Hepatocyte (in vitro differentiated cells): ENCODE measurements at regions not wholly inside any gene's neighbourhood (a gene's known extent, or its start where the extent isn't known, plus 50 kb on each side); places are given as distances from the start of the nearest gene placed in this dataset.

ENCODE experiments used
- DNase-seq: peaks from one replicate; pipeline ENCODE4 v3.0.0-alpha.2; 2016; ENCODE audit warnings: low spot score
- H2AFZ ChIP-seq: fragments of 200-600 bp; sonication (generic); 2 replicates; pipeline ENCODE4 v1.6.0; 2016; ENCODE audit warnings: antibody characterized with exemption, mild to moderate bottlenecking
- H3K27ac ChIP-seq: fragments of 200-600 bp; sonication (generic); 2 replicates; pipeline ENCODE4 v1.5.1; 2016; ENCODE audit warnings: mild to moderate bottlenecking
- H3K27me3 ChIP-seq: fragments of 200-600 bp; sonication (generic); 2 replicates; pipeline ENCODE4 v1.6.1; 2016
- H3K36me3 ChIP-seq: fragments of 200-600 bp; sonication (generic); replicated peaks from 2 replicates; pipeline ENCODE4 v1.5.1; 2016; ENCODE audit warnings: low read depth; ENCODE audit not compliant: insufficient read depth
- H3K4me1 ChIP-seq: fragments of 200-600 bp; sonication (generic); 2 replicates; pipeline ENCODE4 v1.5.1; 2016; ENCODE audit warnings: mild to moderate bottlenecking, moderate library complexity; ENCODE audit not compliant: insufficient read depth
- H3K4me2 ChIP-seq: fragments of 200-600 bp; sonication (generic); 2 replicates; pipeline ENCODE4 v1.6.0; 2016
- H3K4me3 ChIP-seq: fragments of 200-600 bp; sonication (generic); 2 replicates; pipeline ENCODE4 v1.5.1; 2016; ENCODE audit warnings: mild to moderate bottlenecking
- H3K79me2 ChIP-seq: fragments of 200-600 bp; sonication (generic); 2 replicates; pipeline ENCODE4 v1.6.0; 2017; ENCODE audit warnings: mild to moderate bottlenecking
- H3K9me2 ChIP-seq: fragments of 200-600 bp; sonication (generic); replicated peaks from 2 replicates; pipeline ENCODE4 v1.6.0; 2017; ENCODE audit warnings: mild to moderate bottlenecking; ENCODE audit not compliant: insufficient read depth
- H3K9me3 ChIP-seq: fragments of 200-600 bp; sonication (generic); 2 replicates; pipeline ENCODE4 v1.5.1; 2016; ENCODE audit warnings: low read depth, mild to moderate bottlenecking
- H4K20me1 ChIP-seq: fragments of 200-600 bp; sonication (generic); 2 replicates; pipeline ENCODE4 v1.6.0; 2016; ENCODE audit warnings: mild to moderate bottlenecking; ENCODE audit not compliant: insufficient read depth, poor library complexity, severe bottlenecking
- EZH2 ChIP-seq: fragments of 200-600 bp; sonication (generic); IDR thresholded peaks from 2 replicates; pipeline ENCODE4 v1.6.1; 2016; ENCODE audit warnings: antibody characterized with exemption, mild to moderate bottlenecking, borderline replicate concordance
- EZH2phosphoT487 ChIP-seq: fragments of 200-600 bp; sonication (generic); IDR thresholded peaks from one replicate; pipeline ENCODE4 v1.6.1; 2018; ENCODE audit warnings: antibody characterized with exemption, mild to moderate bottlenecking, low read depth, moderate library complexity; ENCODE audit not compliant: unreplicated experiment, severe bottlenecking
- WGBS: methylation state at CpG from one replicate; pipeline ENCODE4 v1.1.6; 2016; ENCODE audit warnings: low lambda C conversion rate; ENCODE audit errors: missing lambda C conversion rate; 5-methylcytosine and 5-hydroxymethylcytosine counted together
- TF ChIP-seq, protein P1 (sequence below): fragments of 200-600 bp; sonication (generic); IDR thresholded peaks from 2 replicates; pipeline ENCODE4 v1.5.1; 2016; ENCODE audit warnings: antibody characterized with exemption, mild to moderate bottlenecking; ENCODE audit not compliant: poor library complexity

DNA sequence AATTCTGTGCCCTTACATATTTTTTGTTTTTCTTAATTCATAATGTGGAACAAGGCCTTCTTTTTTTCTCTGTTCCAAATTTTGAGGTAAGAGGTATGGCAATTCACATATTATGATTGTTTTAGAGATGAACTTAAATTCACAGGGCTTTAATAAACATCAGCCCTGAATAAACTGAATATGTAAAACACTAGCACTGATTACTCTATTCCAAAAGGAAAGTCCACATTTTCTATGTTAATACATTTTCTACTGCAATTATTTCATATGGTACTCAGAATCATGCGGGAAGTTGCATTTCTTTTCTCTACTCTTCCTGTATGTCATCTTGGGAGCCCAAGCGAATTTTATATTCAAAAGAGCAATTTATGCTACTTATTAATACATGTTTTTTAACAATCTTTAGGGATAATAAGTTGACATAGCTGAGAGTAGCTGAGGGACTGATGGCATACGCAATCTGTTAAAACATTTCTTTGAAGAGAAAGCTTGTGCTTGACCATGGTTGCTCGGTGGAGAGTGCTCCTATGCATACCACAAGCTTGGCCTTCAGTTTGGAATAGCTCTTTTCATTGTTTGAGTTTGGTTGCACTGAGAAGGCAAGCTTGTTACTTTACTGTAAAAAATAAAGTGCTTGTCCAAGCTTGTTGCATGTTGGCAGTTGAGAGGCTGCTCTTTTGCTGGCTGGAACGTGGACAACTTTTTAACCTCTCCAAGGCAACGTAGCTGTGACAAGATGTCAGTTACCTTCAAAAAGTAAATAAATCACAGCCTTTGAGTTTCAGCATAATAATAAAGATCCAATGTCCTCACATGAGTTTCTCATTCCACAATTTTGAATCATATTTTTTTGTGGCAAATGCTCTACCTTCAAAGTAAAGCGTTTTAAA is 196.3 kb upstream of the SPRY1 start:
- H3K27me3 ChIP-seq = no peaks in the 10 kb centered on the region
- no peak overlapping the region for H3K27ac ChIP-seq
- WGBS = 83% methylated on average over 7 of the region's 7 CpGs
- H3K9me2 ChIP-seq = no peaks in the 10 kb centered on the region
- no peak for TF ChIP-seq EZH2
- no peak for TF ChIP-seq EZH2phosphoT487
- TF ChIP-seq, protein P1, sequence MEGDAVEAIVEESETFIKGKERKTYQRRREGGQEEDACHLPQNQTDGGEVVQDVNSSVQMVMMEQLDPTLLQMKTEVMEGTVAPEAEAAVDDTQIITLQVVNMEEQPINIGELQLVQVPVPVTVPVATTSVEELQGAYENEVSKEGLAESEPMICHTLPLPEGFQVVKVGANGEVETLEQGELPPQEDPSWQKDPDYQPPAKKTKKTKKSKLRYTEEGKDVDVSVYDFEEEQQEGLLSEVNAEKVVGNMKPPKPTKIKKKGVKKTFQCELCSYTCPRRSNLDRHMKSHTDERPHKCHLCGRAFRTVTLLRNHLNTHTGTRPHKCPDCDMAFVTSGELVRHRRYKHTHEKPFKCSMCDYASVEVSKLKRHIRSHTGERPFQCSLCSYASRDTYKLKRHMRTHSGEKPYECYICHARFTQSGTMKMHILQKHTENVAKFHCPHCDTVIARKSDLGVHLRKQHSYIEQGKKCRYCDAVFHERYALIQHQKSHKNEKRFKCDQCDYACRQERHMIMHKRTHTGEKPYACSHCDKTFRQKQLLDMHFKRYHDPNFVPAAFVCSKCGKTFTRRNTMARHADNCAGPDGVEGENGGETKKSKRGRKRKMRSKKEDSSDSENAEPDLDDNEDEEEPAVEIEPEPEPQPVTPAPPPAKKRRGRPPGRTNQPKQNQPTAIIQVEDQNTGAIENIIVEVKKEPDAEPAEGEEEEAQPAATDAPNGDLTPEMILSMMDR = no peak
- no peaks in the 10 kb centered on the region for H3K79me2 ChIP-seq
- DNase-seq = no peak
- no peaks in the 10 kb centered on the region for H3K9me3 ChIP-seq
- H3K36me3 ChIP-seq = no peaks in the 10 kb centered on the region
- H3K4me1 ChIP-seq = no peaks in the 10 kb centered on the region
- H3K4me3 ChIP-seq = no peak overlapping the region
- no peak overlapping the region for H3K4me2 ChIP-seq
- no peaks in the 10 kb centered on the region for H4K20me1 ChIP-seq
- H2AFZ ChIP-seq = no peak overlapping the region

DNA sequence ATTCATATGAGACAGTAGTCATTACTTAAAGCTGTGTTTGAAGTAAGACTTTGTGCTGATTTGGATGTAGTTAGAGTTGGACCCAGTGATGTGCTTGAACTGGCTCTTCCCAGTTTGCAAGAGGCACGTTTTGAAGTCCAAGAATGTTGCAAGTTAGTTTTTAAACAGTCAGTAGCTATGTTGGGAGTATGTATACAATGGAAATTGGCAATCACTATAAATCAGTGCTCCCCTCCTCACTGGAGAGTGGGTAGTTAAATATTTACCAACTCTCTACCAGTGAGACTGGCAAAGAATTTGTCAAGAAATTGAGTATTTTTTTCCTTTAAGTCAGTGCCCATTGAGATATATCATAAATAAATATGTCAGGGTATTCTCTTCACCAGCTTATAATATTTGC is 191.9 kb upstream of the SPRY1 start:
- WGBS = 38% methylated on average over 1 of the region's 1 CpG
- no peak for DNase-seq
- no peak for TF ChIP-seq EZH2
- no peak for TF ChIP-seq EZH2phosphoT487
- TF ChIP-seq, protein P1 = no peak

DNA sequence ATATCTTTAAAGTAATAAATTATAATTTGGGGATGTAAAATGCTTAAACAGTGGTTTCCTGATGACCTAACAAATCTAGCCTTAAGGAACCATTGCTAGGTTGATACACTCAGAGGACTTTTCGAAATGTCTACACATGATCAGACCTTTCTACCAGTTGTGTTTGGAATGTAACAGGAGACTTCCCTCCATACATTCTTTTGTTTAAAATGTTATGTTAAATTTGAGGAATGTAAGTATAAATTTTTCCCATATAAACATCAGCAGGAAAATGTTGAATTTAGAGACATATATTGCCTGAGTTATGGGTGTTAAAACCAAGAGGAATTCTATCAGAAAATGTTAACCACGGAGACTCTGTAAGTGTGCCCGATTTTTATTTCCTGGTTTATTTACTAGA is 190.6 kb upstream of the SPRY1 start:
- Histone ChIP-seq H3K9me3 (no peaks in the 10 kb centered on the region), H2AFZ (no peak overlapping the region), H3K4me3 (no peak overlapping the region), H3K9me2 (no peaks in the 10 kb centered on the region), H3K4me2 (no peak overlapping the region), H3K36me3 (no peaks in the 10 kb centered on the region), H4K20me1 (no peaks in the 10 kb centered on the region), H3K4me1 (no peaks in the 10 kb centered on the region), H3K27me3 (no peaks in the 10 kb centered on the region), H3K79me2 (no peaks in the 10 kb centered on the region), H3K27ac (no peak overlapping the region)
- no peak for DNase-seq
- TF ChIP-seq, protein P1 = no peak
- no peak for TF ChIP-seq EZH2phosphoT487
- TF ChIP-seq EZH2 = no peak
- WGBS = 86% methylated on average over 3 of the region's 3 CpGs

More for the DNA sequence above, 191.9 kb upstream of the SPRY1 start:
- no peaks in the 10 kb centered on the region for H3K4me1 ChIP-seq
- no peaks in the 10 kb centered on the region for H3K9me2 ChIP-seq
- no peaks in the 10 kb centered on the region for H4K20me1 ChIP-seq
- no peaks in the 10 kb centered on the region for H3K79me2 ChIP-seq
- no peak overlapping the region for H2AFZ ChIP-seq
- no peak overlapping the region for H3K4me2 ChIP-seq
- H3K4me3 ChIP-seq = no peak overlapping the region
- no peak overlapping the region for H3K27ac ChIP-seq
- no peaks in the 10 kb centered on the region for H3K9me3 ChIP-seq
- H3K27me3 ChIP-seq = no peaks in the 10 kb centered on the region
- H3K36me3 ChIP-seq = no peaks in the 10 kb centered on the region
